ENCODE measurements at regions not wholly inside any gene's neighbourhood (a gene's known extent, or its start where the extent isn't known, plus 50 kb on each side); places are given as distances from the start of the nearest gene placed in this dataset.

GRCh38 chr22:27242474-27242873 lies 559.1 kb downstream of the MN1 start:
- peaks cover 0 to 24% (median 0%) of the 10 kb centered on the region in 5 donors for H3K4me1 ChIP-seq (ENCODE audit: control insufficient read depth in 5 of 5, insufficient read depth in 5 of 5, low read length in 5 of 5)
- no peaks in the 10 kb centered on the region for H3K36me3 ChIP-seq (ENCODE audit: control insufficient read depth in 4 of 4, insufficient read depth in 4 of 4, low read length in 4 of 4)
- no peaks in the 10 kb centered on the region for H3K9me3 ChIP-seq (ENCODE audit: control insufficient read depth in 4 of 4, insufficient read depth in 3 of 4, low read length in 3 of 4)
- WGBS, 2 donors, result 94 to 95% methylated on average over 6 of the region's 6 CpGs
- no peaks in the 10 kb centered on the region for H3K27me3 ChIP-seq (ENCODE audit: control insufficient read depth in 3 of 3, insufficient read depth in 3 of 3, low read length in 2 of 3)
- H3K27ac ChIP-seq (ENCODE audit: low read depth in 1 of 2, low read length in 1 of 2), result no peak overlapping the region
- no peak overlapping the region for H3K9ac ChIP-seq (ENCODE audit: insufficient read depth in 1 of 2, low read length in 2 of 2)
- no peak for DNase-seq
- no peak overlapping the region for H3K4me3 ChIP-seq
- TF ChIP-seq CTCF (IDR thresholded peaks at IDR 0.05; ENCODE audit: control extremely low read depth, extremely low read depth), result no peak
- no peak for ATAC-seq (ENCODE audit: insufficient read depth, low FRiP score)

GRCh38 chr22:27242917-27243589 lies 558.5 kb downstream of the MN1 start:
- no peaks in the 10 kb centered on the region for H3K36me3 ChIP-seq (ENCODE audit: control insufficient read depth in 4 of 4, insufficient read depth in 4 of 4, low read length in 4 of 4)
- no peak for TF ChIP-seq CTCF (IDR thresholded peaks at IDR 0.05; ENCODE audit: control extremely low read depth, extremely low read depth)
- WGBS, 2 donors, result 66 to 81% methylated on average over 12 of the region's 12 CpGs
- DNase-seq (no peak), ATAC-seq (ENCODE audit: insufficient read depth, low FRiP score) (no peak)
- H3K9ac ChIP-seq (ENCODE audit: insufficient read depth in 1 of 2, low read length in 2 of 2), result no peak overlapping the region
- peaks cover 0 to 29% (median 2%) of the 10 kb centered on the region in 5 donors for H3K4me1 ChIP-seq (ENCODE audit: control insufficient read depth in 5 of 5, insufficient read depth in 5 of 5, low read length in 5 of 5)
- H3K4me3 ChIP-seq, result no peak overlapping the region
- no peak overlapping the region for H3K27ac ChIP-seq (ENCODE audit: low read depth in 1 of 2, low read length in 1 of 2)
- no peaks in the 10 kb centered on the region for H3K9me3 ChIP-seq (ENCODE audit: control insufficient read depth in 4 of 4, insufficient read depth in 3 of 4, low read length in 3 of 4)
- no peaks in the 10 kb centered on the region for H3K27me3 ChIP-seq (ENCODE audit: control insufficient read depth in 3 of 3, insufficient read depth in 3 of 3, low read length in 2 of 3)

GRCh38 chr22:27244328-27244727 lies 557.2 kb downstream of the MN1 start:
- ATAC-seq (ENCODE audit: insufficient read depth, low FRiP score) (no peak), DNase-seq (no peak)
- Histone ChIP-seq H3K4me1 (ENCODE audit: control insufficient read depth in 5 of 5, insufficient read depth in 5 of 5, low read length in 5 of 5) (peaks cover 0 to 25% (median 4%) of the 10 kb centered on the region in 5 donors), H3K36me3 (ENCODE audit: control insufficient read depth in 4 of 4, insufficient read depth in 4 of 4, low read length in 4 of 4) (no peaks in the 10 kb centered on the region), H3K9me3 (ENCODE audit: control insufficient read depth in 4 of 4, insufficient read depth in 3 of 4, low read length in 3 of 4) (no peaks in the 10 kb centered on the region), H3K27me3 (ENCODE audit: control insufficient read depth in 3 of 3, insufficient read depth in 3 of 3, low read length in 2 of 3) (no peaks in the 10 kb centered on the region), H3K27ac (ENCODE audit: low read depth in 1 of 2, low read length in 1 of 2) (no peak overlapping the region), H3K9ac (ENCODE audit: insufficient read depth in 1 of 2, low read length in 2 of 2) (no peak overlapping the region), H3K4me3 (no peak overlapping the region)
- WGBS, 2 donors, result 87 to 94% methylated on average over 3 of the region's 3 CpGs
- no peak for TF ChIP-seq CTCF (IDR thresholded peaks at IDR 0.05; ENCODE audit: control extremely low read depth, extremely low read depth)

- WGBS, 2 donors, result 71 to 80% methylated on average over 10 of the region's 10 CpGs
- no peaks in the 10 kb centered on the region for H3K36me3 ChIP-seq (ENCODE audit: control insufficient read depth in 4 of 4, insufficient read depth in 4 of 4, low read length in 4 of 4)
- peaks cover 0 to 22% (median 4%) of the 10 kb centered on the region in 5 donors for H3K4me1 ChIP-seq (ENCODE audit: control insufficient read depth in 5 of 5, insufficient read depth in 5 of 5, low read length in 5 of 5)
- DNase-seq, result no peak
- H3K4me3 ChIP-seq, result no peak overlapping the region
- no peak for ATAC-seq (ENCODE audit: insufficient read depth, low FRiP score)
- no peak overlapping the region for H3K9ac ChIP-seq (ENCODE audit: insufficient read depth in 1 of 2, low read length in 2 of 2)
- no peaks in the 10 kb centered on the region for H3K27me3 ChIP-seq (ENCODE audit: control insufficient read depth in 3 of 3, insufficient read depth in 3 of 3, low read length in 2 of 3)
- no peak for TF ChIP-seq CTCF (IDR thresholded peaks at IDR 0.05; ENCODE audit: control extremely low read depth, extremely low read depth)
- no peaks in the 10 kb centered on the region for H3K9me3 ChIP-seq (ENCODE audit: control insufficient read depth in 4 of 4, insufficient read depth in 3 of 4, low read length in 3 of 4)
- H3K27ac ChIP-seq (ENCODE audit: low read depth in 1 of 2, low read length in 1 of 2), result no peak overlapping the region
Measured at GRCh38 chr22:27245056-27245455, 556.5 kb downstream of the MN1 start.

Measured in lung (tissue), 11 donors.